Endodermal cell (in vitro differentiated cells): ENCODE measurements at regions not wholly inside any gene's neighbourhood (a gene's known extent, or its start where the extent isn't known, plus 50 kb on each side); places are given as distances from the start of the nearest gene placed in this dataset.

ENCODE experiments used
- DNase-seq: peaks from one replicate; pipeline ENCODE4 v3.0.0-alpha.2; 2017
- H3K27ac ChIP-seq: 2 replicates; pipeline ENCODE4 v1.5.1; 2013; ENCODE audit warnings: mild to moderate bottlenecking, low read depth, low read length, moderate library complexity
- H3K27me3 ChIP-seq: 2 replicates; pipeline ENCODE4 v1.6.1; 2013; ENCODE audit warnings: mild to moderate bottlenecking, low read length, moderate library complexity; ENCODE audit not compliant: insufficient read depth, control insufficient read depth, poor library complexity, severe bottlenecking
- H3K36me3 ChIP-seq: 2 replicates; pipeline ENCODE4 v1.7.0; 2013; ENCODE audit warnings: mild to moderate bottlenecking, low read length, moderate library complexity; ENCODE audit not compliant: control insufficient read depth, insufficient read depth
- H3K4me1 ChIP-seq: one replicate; pipeline ENCODE4 v1.7.0; 2013; ENCODE audit warnings: low read length; ENCODE audit not compliant: control insufficient read depth, insufficient read depth
- H3K4me3 ChIP-seq: 2 replicates; pipeline ENCODE4 v1.5.1; 2013; ENCODE audit warnings: mild to moderate bottlenecking, low read length, moderate library complexity
- H3K9ac ChIP-seq: 2 replicates; pipeline ENCODE4 v1.6.1; 2013; ENCODE audit warnings: mild to moderate bottlenecking, low read length, moderate library complexity; ENCODE audit not compliant: poor library complexity, severe bottlenecking; ENCODE audit errors: extremely low read depth
- H3K9me3 ChIP-seq: 2 replicates; pipeline ENCODE4 v1.6.1; 2013; ENCODE audit warnings: mild to moderate bottlenecking, low read length, moderate library complexity; ENCODE audit not compliant: control insufficient read depth
- H3K27ac Mint-ChIP-seq: 2 replicates; pipeline ENCODE4 v1.8.0; 2020; ENCODE audit warnings: mixed read lengths
- H3K27me3 Mint-ChIP-seq: 2 replicates; pipeline ENCODE4 v1.8.0; 2021; ENCODE audit warnings: mild to moderate bottlenecking, mixed read lengths; ENCODE audit not compliant: insufficient read depth
- H3K36me3 Mint-ChIP-seq: 2 replicates; pipeline ENCODE4 v1.8.0; 2020; ENCODE audit warnings: low read depth, mixed read lengths
- H3K4me1 Mint-ChIP-seq: 2 replicates; pipeline ENCODE4 v1.8.0; 2020; ENCODE audit warnings: mixed read lengths
- H3K4me3 Mint-ChIP-seq: 2 replicates; pipeline ENCODE4 v1.8.0; 2020; ENCODE audit warnings: mild to moderate bottlenecking, moderate library complexity, mixed read lengths
- H3K9me3 Mint-ChIP-seq: 2 replicates; pipeline ENCODE4 v1.8.0; 2020; ENCODE audit warnings: mild to moderate bottlenecking, mixed read lengths
- WGBS, 2 experiments: methylation state at CpG; one replicate each; pipeline versions ENCODE4 v1.1.5 to v1.1.7; 2013; ENCODE audit warnings: missing lambda C conversion rate in 2 of 2, mixed read lengths in 1 of 2; ENCODE audit not compliant: insufficient coverage in 1 of 2, insufficient read length in 1 of 2; 5-methylcytosine and 5-hydroxymethylcytosine counted together
- TF ChIP-seq, protein P1 (sequence below): fragments of 200-600 bp; sonication (generic); conservative IDR thresholded peaks from 2 replicates; pipeline ENCODE4 v1.5.0; 2021; ENCODE audit warnings: antibody characterized with exemption, mild to moderate bottlenecking

DNA sequence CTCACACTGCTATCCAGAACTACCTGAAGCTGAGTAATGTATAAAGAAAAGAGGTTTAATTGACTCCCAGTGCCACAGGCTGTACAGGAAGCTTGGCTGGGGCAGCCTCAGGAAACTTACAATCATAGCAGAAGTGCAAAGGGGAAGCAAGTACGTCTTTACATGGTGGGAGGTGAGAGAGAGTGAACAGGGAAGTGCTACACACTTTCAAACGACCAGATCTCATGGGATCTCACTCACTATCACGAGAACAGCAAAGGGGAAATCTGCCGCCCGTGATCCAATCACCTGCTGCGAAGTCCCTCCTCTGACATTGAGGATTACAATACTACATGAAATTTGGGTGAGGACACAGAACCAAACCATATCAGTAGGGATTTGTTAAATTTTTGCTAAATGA, 150.4 kb upstream of the NXPH2 start:
- Histone ChIP-seq H3K27me3 (no peaks in the 10 kb centered on the region), H3K36me3 (no peaks in the 10 kb centered on the region), H3K9me3 (peaks cover 3% of the 10 kb centered on the region), H3K4me1 (peaks cover 8% of the 10 kb centered on the region), H3K9ac (no peak overlapping the region), H3K27ac (no peak overlapping the region), H3K4me3 (no peak overlapping the region)
- Mint-ChIP-seq H3K4me3 (no peak overlapping the region), H3K4me1 (peaks cover 25% of the 10 kb centered on the region), H3K9me3 (no peaks in the 10 kb centered on the region), H3K36me3 (no peaks in the 10 kb centered on the region), H3K27me3 (no peaks in the 10 kb centered on the region), H3K27ac (no peak overlapping the region)
- WGBS, 2 experiments: 92 to 93% methylated on average over 6 of the region's 6 CpGs
- TF ChIP-seq, protein P1, sequence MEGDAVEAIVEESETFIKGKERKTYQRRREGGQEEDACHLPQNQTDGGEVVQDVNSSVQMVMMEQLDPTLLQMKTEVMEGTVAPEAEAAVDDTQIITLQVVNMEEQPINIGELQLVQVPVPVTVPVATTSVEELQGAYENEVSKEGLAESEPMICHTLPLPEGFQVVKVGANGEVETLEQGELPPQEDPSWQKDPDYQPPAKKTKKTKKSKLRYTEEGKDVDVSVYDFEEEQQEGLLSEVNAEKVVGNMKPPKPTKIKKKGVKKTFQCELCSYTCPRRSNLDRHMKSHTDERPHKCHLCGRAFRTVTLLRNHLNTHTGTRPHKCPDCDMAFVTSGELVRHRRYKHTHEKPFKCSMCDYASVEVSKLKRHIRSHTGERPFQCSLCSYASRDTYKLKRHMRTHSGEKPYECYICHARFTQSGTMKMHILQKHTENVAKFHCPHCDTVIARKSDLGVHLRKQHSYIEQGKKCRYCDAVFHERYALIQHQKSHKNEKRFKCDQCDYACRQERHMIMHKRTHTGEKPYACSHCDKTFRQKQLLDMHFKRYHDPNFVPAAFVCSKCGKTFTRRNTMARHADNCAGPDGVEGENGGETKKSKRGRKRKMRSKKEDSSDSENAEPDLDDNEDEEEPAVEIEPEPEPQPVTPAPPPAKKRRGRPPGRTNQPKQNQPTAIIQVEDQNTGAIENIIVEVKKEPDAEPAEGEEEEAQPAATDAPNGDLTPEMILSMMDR: no peak
- DNase-seq: no peak

DNA sequence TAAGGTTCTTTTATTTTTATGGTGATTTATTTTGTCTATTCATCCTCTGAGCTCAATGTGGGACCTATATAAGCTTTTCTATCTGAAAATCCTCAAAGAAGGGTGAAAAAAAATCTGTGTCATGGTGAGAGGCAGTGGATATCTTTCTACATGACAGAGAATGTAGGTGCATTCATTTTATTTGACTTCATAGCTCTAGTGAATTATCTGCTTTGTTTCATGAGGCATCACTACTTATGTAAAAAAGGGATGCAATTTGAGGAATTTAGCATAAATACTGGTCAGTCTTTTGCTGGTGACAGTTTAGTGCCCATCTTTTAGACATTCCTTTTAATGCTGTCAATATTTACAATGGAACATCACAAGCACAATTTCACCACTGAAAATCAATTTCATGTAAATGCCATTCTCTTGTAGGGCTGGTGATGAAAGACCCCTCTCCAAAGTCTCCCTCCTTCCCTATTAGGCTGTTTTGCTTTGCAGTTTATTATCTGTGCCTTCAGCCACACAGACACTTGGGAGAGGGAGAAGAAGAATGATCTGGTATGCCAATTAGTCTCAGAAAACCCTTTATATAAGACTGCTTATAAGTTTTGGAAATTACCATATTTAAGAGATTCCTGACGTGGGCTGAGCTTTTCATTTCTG, 148.3 kb upstream of the NXPH2 start:
- TF ChIP-seq, protein P1: no peak
- Histone ChIP-seq H3K4me3 (no peak overlapping the region), H3K36me3 (no peaks in the 10 kb centered on the region), H3K27ac (no peak overlapping the region), H3K9ac (no peak overlapping the region), H3K4me1 (peaks cover 8% of the 10 kb centered on the region), H3K9me3 (peaks cover 3% of the 10 kb centered on the region), H3K27me3 (no peaks in the 10 kb centered on the region)
- no peaks in the 10 kb centered on the region for H3K9me3 Mint-ChIP-seq
- no peak overlapping the region for H3K27ac Mint-ChIP-seq
- DNase-seq: no peak
- no peaks in the 10 kb centered on the region for H3K36me3 Mint-ChIP-seq
- H3K4me3 Mint-ChIP-seq: no peak overlapping the region
- no peaks in the 10 kb centered on the region for H3K27me3 Mint-ChIP-seq
- WGBS, 2 experiments: 87 to 100% methylated on average over 1 of the region's 1 CpG
- peaks cover 27% of the 10 kb centered on the region for H3K4me1 Mint-ChIP-seq

DNA sequence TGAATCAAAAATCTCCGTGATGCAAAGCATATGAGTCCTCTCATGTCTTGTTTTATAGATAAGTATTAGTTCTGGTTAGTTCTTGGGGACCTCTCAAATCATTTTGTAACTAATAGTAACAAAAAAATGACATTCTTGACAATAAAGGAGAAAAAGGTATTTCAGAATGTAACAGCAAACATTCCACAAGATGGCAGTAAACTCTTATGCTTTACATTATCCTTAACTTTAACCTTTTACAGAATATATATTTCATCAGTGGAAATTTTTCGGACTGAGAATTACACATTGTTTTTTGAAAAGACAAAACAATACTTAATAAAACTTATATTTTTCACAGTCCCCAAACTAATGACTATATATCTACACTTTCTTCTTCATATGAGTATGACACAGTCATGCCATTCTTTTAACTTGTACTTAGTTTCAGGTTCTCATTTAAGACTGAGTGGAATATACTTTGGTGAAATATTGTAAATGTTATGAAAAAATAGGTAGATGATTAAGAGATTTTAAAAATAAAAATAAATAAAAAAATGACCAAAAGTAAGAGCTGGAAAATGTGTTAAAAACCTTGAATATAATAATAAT, 142.9 kb upstream of the NXPH2 start:
- H3K9ac ChIP-seq: no peak overlapping the region
- Mint-ChIP-seq H3K36me3 (no peaks in the 10 kb centered on the region), H3K4me3 (no peak overlapping the region), H3K27ac (no peak overlapping the region), H3K4me1 (peaks cover 10% of the 10 kb centered on the region), H3K27me3 (no peaks in the 10 kb centered on the region), H3K9me3 (no peaks in the 10 kb centered on the region)
- no peaks in the 10 kb centered on the region for H3K27me3 ChIP-seq
- TF ChIP-seq, protein P1: peak; percentile 84
- no peaks in the 10 kb centered on the region for H3K4me1 ChIP-seq
- no peak for DNase-seq
- WGBS, 2 experiments: 0 to 49% methylated on average over 1 to 2 of the region's 2 CpGs
- no peaks in the 10 kb centered on the region for H3K36me3 ChIP-seq
- no peak overlapping the region for H3K4me3 ChIP-seq
- no peaks in the 10 kb centered on the region for H3K9me3 ChIP-seq
- no peak overlapping the region for H3K27ac ChIP-seq
